IPS DF 4.7 (cell line): ENCODE measurements at regions not wholly inside any gene's neighbourhood (a gene's known extent, or its start where the extent isn't known, plus 50 kb on each side); places are given as distances from the start of the nearest gene placed in this dataset.
"Not testable (repeated sequence)": the region's sequence is repeated elsewhere in the genome, so short reads cannot be mapped to it uniquely, and the experiment has no call there.

Experiments used
- DNase-seq: peaks from one replicate; pipeline ENCODE4 v3.0.0-alpha.2; 2013; ENCODE audit warnings: low spot score; ENCODE audit errors: extremely low read depth

DNA sequence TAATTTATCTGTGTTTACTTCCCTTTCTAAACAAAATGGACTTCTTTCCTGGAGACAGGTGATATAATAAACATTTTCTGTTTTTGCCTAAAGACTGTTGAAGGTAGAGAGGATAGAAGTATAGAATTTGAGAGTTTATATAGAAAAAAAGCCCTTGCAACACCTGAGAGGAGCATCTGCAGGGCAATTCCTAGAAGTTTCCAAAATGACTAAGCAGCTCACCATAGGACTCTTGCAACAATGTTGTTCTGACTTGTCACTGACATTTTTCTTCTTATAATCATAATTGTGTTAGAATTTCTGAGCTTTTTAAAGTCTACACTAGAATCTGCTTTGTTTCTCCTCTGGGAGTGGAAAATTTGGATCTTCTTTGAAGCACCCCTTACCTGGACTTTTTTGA lies 216.8 kb downstream of the TUSC1 start:
- no peak for DNase-seq

DNA sequence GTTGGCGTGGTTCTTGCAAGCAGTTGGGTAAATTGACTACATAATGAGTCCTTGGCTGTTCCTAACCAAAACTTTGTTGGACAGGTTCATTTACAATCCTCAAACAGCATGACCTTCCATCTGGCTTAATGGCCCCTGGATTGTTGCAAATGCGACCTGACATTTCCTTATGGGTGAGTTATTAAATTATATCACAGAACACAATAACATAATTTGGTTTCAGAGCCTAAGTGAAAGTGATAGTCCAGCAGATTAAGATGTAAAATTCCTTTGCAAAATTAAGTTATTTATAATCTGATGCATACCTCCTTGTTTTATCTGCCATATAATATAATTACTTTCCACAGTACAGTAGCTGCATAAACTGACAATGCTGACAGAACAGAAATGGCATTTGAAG lies 224.4 kb downstream of the TUSC1 start:
- DNase-seq: no peak

DNA sequence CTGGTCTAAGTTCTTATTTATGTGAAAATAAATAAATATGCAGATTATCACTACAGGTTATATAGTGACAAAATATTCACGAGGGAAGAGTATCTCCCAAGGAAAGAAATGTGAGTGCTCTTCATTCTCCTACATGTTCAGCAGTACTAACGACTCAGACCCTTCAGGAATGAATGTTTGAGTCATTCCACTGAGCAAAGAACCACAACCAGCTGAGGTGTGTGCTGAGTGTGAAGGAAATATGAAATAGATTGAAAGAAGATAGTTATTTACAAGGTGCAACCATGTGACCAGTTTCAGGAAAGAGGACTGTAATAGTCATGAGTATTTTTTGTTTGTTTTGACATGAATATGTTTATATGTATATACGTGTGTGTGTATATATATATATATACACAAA lies 228.7 kb downstream of the TUSC1 start:
- DNase-seq: no peak

- not testable (repeated sequence) for DNase-seq
Measured at GRCh38 chr9:25445721-25446120, 232.5 kb downstream of the TUSC1 start.

- no peak for DNase-seq
Measured at GRCh38 chr9:25442526-25442925, 235.7 kb downstream of the TUSC1 start.

- DNase-seq: no peak
Measured at GRCh38 chr9:25427898-25428297, 250.3 kb downstream of the TUSC1 start.

- DNase-seq: no peak
Measured at GRCh38 chr9:25427290-25427689, 251.0 kb downstream of the TUSC1 start.

DNA sequence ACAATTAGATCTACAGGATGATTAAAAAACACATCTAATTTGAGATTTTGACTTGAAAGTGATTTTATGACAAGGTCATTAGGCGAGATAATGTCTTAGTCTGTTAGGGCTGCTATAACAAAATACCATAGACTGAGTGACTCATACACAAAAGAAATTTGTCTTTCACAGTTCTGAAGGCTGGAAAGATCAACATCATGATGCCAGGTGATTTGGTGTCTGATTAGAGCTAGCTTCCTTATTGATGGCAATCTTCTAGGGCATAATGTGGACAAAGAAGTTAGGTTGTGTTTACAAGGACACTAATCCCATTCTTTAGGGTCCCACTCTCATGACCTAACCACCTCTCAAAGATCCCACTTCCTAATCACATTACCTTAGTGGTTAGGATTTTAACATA lies 256.7 kb downstream of the TUSC1 start:
- DNase-seq: no peak

DNA sequence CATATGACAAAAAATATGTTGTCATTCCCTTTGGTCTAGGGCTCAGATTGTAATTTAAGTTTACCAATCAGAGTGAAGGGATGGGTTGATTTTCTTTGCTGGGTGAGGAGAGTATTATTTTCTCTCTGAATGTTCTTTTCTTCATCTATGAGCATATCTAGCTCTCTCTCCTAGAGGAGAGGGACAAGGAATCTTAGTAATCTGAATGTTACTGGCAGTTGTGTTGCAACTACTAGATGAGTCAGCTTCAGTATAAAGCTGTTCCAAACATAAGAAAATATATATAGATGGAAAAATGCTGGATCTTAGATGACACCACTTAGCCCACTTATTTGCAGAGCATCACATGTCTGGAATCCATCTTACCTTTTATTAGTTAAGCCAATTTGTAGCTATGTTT lies 259.3 kb downstream of the TUSC1 start:
- no peak for DNase-seq

GRCh38 chr9:25415718-25416117 lies 262.5 kb downstream of the TUSC1 start:
- DNase-seq: no peak

DNA sequence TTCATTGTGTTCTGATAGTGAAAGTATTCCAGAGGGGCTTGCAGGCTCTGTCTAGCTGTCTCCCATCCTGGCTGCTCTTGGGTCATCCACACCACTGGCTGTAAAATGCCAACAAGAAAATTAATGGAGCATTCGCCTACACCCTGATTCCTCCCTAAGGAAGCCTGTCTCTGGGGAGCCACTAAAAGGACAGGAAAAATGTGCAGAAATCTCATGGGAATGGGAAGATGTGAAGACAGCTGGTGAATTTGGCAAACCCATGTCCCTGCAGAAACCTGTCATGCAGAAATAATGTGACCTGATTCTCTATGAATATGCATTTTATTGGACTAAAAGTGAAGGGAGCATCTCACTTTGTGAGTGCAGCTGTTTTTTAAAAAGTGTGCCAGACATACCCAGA lies 265.6 kb downstream of the TUSC1 start:
- no peak for DNase-seq

- DNase-seq: no peak
Measured at GRCh38 chr9:25397746-25398145, 280.5 kb downstream of the TUSC1 start.

- DNase-seq: peak; percentile 46
Measured at GRCh38 chr9:25396828-25397227, 281.4 kb downstream of the TUSC1 start.

GRCh38 chr9:25381141-25381540 lies 297.1 kb downstream of the TUSC1 start:
- no peak for DNase-seq

GRCh38 chr9:25377039-25377438 lies 301.2 kb downstream of the TUSC1 start:
- DNase-seq: no peak

DNA sequence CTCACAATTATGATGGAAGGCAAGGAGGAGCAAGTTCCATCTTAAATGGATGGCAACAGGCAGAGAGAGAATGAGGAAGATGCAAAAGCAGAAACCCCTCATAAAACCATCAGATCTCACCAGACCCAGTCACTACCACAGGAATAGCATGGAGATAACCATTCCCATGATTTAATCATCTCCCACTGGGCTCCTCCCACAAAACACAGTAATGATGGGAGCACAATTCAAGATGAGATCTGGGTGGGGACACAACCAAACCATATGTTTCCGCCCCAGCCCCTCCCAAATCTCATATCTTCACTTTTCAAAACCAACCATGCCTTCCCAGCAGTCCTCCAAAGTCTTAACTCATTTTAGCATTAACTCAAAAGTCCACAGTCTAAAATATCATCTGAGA lies 304.0 kb downstream of the TUSC1 start:
- no peak for DNase-seq

GRCh38 chr9:25366906-25367305 lies 311.3 kb downstream of the TUSC1 start:
- no peak for DNase-seq

DNA sequence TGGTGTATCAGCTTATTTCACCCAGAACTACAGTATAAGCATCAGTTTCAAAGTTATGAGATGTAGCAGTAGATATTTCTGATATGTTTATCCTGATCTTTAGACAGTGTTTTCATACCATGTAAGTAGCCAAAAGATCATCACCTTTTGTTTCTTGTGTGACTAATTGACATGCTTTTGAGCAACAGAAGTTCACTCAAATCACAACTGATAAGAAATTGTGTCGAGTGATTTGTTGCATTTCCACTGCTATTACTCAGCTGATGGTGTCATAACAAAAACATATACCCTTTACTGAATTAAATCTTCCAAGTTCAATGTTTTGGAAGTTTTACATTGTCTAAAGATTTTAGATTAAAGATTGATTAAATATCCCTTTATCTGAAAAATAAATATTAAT lies 324.5 kb downstream of the TUSC1 start:
- DNase-seq: no peak

DNA sequence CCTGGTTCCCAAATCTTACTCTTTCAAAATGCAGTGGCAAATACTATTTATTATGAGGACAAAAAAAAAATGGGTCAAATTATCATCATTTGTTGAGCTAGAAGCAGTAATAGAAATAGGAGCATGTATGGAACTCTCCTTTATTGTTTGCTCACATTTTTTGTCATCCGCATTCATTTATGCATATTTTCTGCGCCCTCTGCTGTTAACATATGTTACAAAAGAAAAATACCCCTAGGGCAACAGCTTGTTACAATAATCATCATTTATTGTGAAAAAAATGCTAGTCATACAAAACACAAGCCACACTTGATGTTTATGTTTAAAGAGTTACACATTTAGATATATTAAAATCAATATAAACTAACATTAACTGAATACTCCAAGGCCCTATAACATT lies 328.2 kb downstream of the TUSC1 start:
- DNase-seq: no peak

DNA sequence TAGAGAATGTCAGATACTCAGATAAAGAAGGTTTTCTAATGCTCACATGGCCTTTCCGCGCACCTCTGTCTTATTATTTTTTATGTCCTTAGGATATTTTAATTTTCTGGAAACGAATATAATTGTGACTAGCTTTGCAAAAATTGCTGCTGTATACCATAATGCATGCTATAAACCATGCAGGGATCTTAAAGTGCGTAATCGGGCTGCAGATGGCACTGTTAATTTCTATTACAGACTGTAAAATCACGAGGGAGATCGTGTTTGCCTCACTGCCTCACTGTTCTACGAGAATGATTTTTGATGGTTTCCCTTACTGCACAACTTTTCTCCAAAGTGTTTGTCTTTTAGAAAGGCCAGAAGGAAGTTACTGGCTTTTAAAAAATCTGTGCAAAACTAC lies 356.1 kb downstream of the TUSC1 start:
- DNase-seq: no peak

- no peak for DNase-seq
Measured at GRCh38 chr9:25310961-25311360, 367.3 kb downstream of the TUSC1 start.

- no peak for DNase-seq
Measured at GRCh38 chr9:25308549-25308948, 369.7 kb downstream of the TUSC1 start.

DNA sequence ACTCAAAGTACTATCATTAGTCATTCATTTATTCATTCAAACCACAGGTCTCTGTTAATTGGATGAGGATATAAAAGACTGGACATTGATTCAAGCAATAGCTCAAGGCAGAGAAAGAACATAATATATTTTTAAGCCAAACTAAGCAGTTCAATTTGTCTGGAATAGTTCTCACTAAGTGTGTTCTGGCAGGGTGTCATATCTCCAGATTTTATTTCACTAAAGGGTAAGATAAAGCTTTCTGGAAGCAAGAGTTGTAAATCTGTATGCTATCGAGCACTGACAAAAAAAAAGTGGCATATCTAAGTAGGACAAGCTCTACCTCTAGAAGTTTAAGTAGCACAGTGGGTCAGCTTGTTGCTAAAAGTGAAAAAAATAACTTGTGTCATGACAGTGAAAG lies 375.6 kb downstream of the TUSC1 start:
- DNase-seq: no peak

DNA sequence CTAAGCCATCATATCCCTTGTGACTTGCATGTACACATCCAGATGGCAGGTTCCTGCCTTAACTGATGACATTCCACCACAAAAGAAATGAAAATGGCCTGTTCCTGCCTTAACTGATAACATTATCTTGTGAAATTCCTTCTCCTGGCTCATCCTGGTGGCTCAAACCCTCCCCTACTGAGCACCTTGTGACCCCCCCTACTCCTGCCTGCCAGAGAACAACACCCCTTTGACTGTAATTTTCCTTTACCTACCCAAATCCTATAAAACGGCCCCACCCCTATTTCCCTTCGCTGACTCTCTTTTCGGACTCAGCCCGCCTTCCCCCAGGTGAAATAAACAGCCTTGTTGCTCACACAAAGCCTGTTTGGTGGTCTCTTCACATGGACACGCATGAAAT lies 390.0 kb downstream of the TUSC1 start:
- DNase-seq: not testable (repeated sequence)
